NCI-H446 (cell line): ENCODE measurements at regions not wholly inside any gene's neighbourhood (a gene's known extent, or its start where the extent isn't known, plus 50 kb on each side); places are given as distances from the start of the nearest gene placed in this dataset.
"Not testable (repeated sequence)": the region's sequence is repeated elsewhere in the genome, so short reads cannot be mapped to it uniquely, and the experiment has no call there.

Experiments used
- DNase-seq, 2 experiments: peaks; one replicate each; lab custom pipeline; 2025; lab: John Stamatoyannopoulos, UW

DNA sequence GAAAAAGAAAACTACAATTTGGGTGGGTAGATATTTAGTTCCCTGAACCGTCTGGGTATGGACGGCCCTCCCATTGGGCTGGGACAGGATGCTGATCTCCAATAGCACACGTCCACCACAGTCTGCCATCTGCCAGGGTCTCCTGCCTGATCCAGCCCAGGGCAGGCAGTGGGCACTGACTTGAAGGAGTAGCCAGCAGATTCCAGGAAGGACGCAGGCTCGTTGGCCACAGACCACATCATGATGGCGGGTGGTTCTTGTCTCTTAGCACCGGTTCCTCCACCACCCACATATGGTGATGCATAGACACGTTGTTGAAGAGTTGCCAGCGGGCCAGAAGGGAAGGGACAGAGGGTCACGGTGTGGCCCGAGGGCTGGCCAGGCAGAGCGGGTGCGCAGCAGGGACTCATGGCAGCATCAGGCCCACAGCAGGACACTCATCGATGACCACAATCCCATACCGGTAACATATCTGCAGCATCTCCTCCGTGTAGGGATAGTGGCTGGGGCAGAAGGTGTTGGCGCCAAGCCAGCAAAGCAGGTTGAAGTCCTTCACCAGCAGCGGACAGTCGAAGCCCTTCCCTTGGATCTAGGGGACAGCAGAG, 155.8 kb upstream of the FAM174A start:
- not testable (repeated sequence) for DNase-seq

DNA sequence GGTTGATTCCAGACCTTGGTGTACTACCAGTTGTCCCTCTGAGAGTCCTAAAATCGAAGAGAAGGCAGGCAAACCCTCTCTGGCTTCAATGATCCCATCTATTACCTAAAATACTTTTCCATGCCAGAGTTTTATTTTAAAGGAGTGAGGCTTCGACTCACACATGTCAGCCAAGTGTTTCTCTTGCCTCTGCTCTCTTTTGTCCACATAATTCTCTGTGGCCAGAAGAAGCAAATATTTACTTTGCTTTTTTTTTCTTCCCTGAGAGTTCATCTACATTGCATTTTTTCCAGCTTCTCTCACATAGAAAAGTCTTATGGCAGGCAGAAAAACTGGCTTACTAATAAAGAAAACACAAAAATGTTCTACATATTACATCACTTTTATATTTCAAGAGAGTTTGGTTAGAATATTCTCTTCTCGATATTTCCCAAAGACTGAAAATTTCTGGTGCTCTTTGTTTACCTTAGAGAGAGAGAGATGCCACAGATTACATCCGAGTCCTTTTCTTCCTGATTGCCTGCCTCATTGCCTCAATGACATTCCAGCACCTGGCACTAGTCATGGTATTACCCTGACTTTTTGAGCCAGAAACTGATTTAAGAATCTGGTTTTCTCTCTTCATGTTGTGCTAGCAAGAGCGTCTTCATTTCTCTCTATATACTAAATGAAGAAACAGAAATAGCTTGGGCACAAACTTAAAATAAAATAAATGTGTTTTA, 170.3 kb upstream of the FAM174A start:
- not testable (repeated sequence) for DNase-seq

DNA sequence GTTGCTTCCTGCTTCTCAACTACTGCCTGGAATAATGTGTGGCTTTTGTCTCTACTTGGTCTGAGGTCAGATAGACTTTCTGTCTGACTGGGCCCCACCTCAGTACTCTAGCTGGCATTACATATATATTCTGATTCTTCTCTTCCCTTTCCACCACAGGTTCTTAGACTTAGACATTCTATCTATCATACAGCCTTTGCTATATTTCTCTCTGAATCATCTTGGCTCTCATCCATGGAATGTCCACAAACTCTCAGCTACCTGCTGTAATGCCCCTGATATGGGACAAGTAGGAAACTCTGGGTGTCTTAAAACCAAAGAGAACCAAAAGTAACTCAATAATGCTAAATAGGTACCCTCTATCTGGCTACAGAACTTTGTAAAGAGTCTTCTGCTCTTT, 170.8 kb upstream of the FAM174A start:
- not testable (repeated sequence) for DNase-seq

DNA sequence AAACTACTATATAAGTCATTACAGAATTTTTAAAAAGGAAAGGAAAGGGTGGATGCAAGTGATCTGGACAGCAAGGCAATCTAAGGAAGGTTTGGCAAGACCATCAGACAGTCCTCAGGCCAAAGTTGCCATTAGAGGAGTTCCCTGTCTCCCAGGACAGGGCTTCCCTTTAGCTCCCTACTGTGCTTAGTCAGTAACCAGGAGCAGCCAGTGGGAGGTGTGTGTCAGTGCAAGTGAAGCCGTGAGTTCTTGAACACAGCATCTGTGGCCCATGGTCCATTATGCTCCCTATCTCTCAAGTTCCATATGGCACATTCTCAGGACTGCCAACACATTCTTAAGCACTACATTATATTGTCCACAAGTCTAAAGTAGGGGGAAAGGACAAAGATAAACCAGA, 175.2 kb upstream of the FAM174A start:
- DNase-seq: not testable (repeated sequence)

DNA sequence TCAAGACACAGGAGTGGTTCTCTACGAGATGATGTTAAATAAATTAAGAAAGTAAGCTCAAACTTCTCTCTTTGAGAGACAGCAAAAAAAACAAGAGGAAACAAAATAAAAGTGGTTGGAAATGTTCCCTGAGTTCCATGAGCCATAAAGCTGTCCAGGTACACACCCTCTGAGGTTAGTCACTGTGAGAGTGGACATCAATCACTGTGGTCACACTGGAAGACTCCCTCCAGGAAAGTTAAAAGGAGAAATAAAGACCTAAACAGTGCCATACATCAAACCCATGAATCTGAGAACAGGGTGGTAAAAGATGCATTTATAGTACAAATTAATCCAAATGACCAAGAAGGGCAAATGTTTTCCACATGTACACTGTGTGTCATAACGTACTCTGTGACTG, 188.9 kb upstream of the FAM174A start:
- not testable (repeated sequence) for DNase-seq

DNA sequence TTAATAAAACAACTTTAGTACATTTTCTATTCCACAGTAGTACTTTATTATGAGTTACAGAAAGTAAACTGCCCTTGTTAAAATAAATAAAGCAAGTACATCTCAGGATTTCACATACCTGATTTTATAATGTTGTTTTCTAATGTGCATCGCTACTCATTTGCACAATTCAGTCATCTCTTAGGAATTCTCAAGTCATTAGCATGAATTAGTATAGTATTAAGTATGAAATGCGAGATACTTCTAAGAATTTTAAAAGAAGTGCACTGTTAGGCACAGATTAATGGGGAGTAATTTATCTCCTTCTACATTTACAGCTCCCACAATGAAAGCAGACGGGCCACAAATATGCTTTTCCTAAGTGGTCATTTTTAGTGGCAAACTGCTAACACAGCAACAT, 193.7 kb upstream of the FAM174A start:
- DNase-seq: not testable (repeated sequence)

DNA sequence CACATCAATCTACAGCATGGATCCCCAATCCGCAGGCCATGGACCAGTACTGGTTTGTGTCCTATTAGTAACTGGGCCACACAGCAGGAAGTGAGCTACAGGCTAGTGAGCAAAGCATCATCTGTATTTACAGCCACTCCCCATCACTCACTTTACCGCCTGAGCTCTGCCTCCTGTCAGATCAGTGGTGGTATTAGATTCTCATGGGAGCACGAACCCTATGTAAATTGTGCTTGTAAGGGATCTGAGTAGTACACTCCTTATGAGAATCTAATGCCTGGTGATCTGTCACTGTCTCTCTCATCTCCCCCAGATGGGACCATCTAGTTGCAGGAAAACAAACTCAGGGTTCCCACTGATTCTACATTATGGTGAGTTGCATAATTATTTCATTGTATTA, 212.7 kb upstream of the FAM174A start:
- DNase-seq: no peak

DNA sequence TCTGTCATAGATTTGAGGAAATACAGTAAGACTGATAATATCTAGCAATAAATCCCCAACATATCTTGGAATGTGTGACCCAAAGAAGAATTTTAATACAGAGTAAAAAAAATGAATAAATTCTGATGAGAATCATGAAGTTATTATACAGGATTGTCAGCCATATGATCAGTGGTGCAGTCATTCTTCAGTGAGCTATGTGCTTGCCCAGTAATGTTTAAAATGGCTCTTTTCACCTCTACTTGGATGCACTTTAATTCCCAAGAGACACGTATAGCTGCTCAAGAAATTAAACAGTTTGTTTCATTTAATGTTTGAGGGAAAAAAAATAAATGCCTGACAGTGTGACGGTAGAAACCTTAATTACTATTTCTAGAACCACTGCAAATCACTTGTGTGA, 215.3 kb upstream of the FAM174A start:
- no peak for DNase-seq

DNA sequence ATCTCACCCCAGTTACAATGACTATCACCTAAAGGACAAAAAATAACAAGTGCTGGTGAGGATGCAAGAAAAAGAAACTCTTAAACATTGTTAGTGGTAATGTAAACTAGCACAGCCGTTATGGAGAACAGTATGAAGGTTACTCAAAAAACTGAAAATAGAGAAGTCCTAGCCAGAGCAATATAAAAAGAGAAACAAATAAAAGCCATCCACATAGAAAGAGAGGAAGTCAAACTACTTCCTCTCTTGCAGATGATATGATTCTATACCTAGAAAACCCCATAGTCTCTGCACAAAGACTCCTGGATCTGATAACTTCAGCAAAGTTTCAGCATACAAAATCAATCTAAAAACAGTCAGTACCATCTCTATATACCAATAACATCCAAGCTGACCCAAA, 221.5 kb upstream of the FAM174A start:
- no peak for DNase-seq

DNA sequence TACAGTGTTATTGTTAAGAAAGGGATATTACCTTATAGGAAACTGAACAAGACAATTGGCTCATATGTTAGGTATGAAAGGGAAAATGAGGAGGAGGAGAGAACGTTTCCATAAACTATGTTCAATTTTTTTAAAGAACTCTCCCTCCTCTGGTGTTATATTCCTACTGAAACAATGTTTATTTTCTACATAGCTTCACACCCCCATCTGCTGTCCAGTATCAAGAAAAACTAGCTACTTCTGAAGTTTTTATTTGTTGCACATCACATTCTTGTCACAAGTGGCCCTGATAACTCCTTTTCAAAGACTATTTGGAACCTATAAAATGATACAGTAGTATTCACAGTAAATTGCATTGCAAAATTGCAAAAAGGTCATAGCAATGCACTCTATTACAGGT, 223.4 kb upstream of the FAM174A start:
- DNase-seq: peak in 1 of 2 experiments; percentile 4

DNA sequence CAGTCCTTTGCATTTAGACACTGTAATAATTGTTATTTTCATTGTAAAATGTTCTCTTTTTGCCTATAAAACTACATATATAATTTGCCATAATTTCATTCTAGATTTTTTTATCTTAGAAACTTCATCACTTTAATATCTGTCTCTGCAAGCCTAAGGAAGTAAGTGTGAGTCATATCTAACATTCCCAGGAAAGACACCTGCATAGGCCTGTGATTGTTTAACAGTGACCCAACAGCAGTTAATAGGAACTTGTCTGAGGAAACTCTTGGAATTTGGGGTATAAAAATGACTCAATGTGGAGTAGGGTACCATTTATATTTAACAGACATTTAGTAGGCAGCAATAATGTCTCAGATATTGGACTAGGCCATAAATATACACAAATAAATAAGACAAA, 229.2 kb upstream of the FAM174A start:
- no peak for DNase-seq

DNA sequence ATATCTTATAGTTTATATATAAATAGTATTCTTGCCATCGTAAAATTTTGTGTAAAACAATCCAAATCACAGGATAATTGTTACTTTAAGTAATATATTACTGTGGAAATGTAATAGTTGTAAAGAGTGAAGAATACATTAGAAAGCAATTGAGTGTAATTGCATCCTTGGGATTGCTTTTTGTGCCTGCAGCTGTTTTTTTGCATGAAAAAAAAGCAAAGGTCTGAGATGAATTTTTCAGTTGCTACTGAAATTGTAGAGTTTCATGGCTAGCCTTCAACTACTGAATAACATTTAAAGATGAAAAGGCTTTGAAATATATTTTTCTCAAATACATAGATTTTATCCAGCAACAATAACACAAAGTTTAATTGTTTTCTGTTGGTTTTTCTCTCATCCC, 232.0 kb upstream of the FAM174A start:
- no peak for DNase-seq

DNA sequence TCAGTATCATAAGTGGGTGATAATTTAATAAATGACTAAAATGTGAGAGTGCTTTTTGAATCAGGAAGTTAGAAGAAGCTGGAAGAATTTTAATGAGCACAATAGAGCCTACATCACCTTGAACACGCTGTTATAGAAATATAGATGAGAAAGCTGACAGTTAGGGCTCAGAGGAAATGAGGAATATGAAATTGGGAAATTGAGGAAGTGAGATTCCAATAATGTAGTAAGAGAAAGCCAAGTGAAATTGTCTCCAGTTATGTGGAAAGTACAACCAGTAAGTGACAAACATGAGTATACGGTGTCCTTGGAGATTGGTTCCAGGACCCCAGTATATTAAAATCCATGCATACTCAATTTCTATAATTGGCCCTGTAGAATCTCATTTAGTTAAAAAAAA, 235.9 kb upstream of the FAM174A start:
- no peak for DNase-seq

DNA sequence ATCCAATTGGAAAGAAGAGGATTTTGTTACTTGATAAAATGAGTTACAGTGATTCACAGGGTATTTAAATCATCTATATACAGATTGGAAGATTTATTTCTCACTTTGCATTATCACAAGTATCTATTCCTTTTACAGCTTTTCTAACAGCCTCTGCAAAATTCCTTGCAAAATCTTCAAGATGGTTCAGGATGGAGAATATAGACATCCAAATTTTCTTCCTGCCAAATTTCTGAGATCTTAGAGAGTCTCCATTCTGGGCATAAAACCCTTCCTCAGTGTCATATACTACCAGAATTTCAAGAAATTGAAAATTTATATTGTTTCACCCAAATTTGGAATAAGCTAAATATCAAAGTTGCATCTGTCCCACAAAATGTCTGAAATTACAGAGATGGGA, 259.1 kb upstream of the FAM174A start:
- no peak for DNase-seq

DNA sequence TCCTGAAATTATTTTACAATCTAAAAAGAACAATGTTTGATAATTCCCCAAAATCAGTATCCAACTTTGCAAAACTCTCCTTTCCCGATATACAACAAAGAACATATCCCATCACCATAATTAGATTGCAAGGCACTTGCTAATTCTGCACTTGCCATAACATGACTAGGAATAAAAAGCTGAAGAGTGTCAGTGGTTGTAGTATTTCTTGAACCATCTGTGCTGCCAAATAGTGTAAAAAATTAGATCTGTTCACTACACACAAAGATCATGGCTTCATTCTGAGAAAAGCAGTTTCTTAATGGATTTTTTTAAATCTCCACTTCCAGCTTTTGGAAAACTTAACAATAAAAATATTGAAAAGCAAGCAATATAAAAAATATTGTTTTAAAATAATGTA, 259.5 kb upstream of the FAM174A start:
- no peak for DNase-seq

DNA sequence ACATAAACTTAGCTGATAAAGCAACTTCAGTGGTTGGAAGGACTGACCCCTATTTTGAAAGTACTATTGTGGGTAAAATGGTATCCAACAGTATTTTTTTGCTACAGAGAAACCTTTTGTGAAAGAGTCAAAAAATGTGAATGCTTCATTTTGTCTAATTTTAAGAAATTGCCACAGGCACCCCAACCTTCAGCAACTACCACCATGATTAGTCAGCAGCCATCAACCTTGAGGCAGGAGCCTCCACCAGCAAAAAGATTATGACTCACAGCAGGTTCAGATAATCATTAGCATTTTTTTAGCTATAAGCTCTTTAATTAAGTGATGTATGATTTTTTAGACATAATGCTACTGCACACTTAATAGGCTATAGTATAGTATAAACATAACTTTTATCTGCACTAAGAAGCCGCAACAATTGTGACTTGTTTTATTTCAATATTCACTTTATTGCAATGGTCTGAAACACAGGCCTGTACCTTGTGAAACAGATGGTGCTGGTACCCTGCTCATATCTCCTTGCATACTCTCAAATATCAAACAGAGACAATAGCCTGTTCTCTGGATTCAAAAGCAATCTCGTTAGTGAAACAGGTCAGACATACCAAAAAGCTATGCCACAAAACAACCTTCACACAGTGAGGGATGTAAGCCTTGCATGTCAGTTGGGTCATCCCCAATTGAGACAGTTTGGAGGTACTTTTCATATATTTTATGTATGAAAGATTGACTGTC, 261.2 kb upstream of the FAM174A start:
- no peak for DNase-seq

DNA sequence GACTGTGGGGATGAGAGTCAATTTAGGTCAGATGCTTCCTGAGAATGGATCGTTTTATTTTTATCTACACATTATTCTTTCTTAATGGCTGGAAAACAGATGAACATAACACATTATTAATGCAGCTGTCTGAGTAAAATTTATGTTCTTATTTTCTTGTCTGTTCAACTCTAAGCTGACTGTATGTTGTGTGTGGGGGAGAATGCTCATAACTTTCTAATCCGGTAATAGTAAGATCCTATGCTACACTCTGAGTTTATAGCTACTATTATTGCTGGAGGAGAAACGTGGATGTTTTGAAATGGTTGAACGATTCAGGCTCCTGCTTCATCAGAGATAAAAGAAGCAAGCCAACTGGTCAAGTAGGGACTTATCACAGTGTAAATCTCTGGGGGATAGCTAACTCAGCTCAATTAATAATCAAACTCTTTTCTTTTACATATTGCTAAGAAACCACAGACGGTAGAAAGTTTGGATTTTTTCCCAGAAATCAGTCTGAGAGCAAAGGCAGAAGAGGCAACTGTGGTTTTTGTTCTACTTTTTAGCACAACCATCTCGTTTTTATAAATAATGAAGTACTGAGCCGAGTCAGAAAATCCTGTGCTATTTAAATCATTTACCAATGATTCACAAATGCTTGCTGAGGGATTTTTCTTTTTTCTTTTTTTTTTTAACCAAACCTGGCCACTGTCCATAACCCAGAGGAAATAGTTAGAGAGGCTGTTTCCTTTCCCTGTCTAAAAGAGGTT, 265.0 kb upstream of the FAM174A start:
- peak in 1 of 2 experiments; percentile 28 for DNase-seq

DNA sequence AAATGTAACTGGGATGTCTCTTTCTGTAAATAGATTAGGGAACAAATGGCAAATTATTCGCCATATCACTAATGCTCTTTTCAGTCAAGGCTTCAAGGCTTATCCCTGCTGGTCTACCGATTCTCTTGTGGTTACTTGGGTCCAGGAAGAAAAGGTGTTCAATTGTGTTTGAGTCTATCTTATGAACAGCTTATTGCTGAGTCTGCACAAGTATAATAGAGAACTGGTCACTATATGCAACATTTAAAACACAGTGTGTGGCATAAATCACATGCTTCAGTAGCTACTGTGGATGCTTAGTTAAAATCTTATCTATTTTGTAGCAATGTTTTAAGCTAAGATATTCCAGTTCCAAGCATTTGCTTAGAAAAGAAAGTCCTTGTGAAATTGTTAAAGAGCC, 274.2 kb upstream of the FAM174A start:
- DNase-seq: no peak

DNA sequence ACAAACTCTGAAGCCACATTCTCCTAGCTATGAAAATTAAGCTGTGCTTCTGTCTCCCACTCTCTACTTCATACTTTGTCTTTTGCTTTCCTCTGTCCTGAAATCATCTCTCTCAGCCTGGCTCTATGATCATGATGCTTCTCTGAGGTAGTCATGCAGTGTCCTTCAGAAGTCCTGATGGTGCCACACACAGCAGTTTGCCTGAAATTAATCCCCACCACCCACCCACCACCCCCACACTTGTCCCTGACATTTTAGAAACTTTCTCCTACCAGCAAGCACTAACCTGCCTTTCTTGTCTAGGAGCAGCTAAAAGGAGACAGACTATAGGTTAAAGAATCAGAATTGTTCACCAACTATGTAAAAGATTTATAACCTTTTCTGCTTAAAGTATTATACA, 282.2 kb upstream of the FAM174A start:
- no peak for DNase-seq

DNA sequence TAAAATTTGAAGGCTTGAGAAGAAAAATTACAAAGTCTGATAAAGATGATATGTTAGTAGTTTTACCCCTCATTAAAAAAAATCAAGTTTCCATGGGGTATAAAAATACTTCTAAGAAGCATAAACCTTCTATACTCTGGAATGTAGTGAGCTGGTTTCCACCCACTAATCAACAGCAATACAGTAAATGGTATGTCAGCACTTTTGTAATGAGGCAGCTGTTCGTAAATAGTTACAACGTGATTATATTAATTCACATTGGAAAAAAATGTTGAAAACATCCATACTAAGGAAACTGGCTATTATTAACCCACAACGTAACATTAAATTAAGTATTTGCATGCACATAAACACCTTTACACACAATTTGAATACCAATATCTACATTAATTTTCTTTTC, 283.1 kb upstream of the FAM174A start:
- no peak for DNase-seq

DNA sequence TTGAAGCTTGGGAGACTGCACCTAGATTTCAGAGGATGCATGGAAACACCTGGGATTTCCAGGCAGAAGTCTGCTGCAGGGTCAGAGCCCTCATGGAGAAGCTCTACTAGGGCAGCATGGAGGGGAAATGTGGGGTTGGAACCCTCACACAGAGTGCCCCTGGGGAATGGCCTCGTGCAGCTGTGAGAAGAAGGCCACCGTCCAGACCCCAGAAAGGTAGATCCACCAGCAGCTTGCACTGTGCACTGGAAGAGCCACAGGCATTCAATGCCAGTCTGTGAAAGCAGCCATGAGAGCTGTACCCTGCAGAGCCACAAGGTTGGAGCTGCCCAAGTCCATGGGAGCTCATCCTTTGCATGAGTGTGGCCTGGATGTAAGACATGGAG, 285.3 kb upstream of the FAM174A start:
- DNase-seq: no peak

DNA sequence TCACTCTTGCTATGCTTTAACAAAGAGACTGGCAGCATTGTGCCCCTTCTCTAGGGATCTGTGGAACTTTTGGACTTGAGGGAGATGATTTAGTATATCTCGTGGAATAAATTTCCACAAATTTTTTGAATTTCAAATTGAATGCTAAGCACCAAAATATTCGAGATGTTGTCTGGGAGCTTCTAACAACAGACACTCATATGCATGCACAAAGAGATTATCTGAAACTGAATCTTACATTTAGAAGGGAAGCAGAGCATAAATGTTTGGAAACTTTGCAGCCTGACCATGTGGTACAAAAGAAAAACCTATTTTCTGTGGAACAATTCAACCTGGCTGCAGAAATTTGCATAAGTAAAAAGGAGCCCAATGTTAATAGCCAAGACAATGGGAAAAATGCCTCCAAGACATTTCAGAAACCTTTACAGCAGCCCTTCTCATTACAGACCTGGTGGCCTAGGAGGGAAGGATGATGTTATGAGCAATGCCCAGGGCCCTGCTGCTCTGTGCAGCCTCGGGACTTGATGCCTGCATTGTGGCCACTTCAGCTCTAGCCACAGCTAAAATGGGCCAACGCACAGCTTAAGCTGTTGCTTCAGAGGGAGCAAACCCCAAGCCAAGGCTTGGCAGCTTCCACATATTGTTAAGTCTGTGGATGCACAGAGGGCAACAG, 285.8 kb upstream of the FAM174A start:
- DNase-seq: no peak
